ENCODE measurements at regions not wholly inside any gene's neighbourhood (a gene's known extent, or its start where the extent isn't known, plus 50 kb on each side); places are given as distances from the start of the nearest gene placed in this dataset.
"Not testable (repeated sequence)": the region's sequence is repeated elsewhere in the genome, so short reads cannot be mapped to it uniquely, and the experiment has no call there.

DNA sequence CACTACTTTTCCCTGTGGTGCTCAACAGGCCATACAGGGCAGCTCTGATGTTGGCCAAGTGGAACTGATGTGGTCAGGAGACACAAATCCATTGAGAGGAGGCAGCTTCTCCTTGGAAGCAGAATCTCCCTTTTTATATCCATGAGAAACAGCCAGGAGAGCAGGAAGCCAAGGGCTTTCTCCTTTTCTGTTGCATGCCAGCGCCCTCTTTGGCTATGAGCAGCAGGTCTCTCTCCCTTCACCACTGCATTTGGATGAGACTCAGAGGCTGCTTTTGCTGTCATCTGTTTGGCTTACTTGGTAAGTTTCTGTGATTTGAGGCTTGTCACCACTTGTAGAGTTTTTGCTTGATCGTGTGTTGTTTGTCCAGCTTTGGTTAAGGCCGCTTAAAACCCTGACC is 202.2 kb upstream of the PLGLB1 start:
- CTCF ChIA-PET; H3K4me3 ChIP-seq (ENCODE audit: control insufficient read depth in 1 of 7, extremely low read depth in 1 of 7, insufficient read depth in 4 of 7, low read depth in 2 of 7, low read length in 6 of 7); H3K27ac ChIP-seq (ENCODE audit: insufficient read depth in 1 of 2, low read depth in 1 of 2, low read length in 2 of 2, poor library complexity in 1 of 2, severe bottlenecking in 2 of 2); H3K4me1 ChIP-seq (ENCODE audit: control extremely low read depth in 1 of 4, control insufficient read depth in 4 of 4, insufficient read depth in 4 of 4, low read length in 3 of 4); POLR2A ChIA-PET; H3K27me3 ChIP-seq (replicated peaks in 2 of 5; ENCODE audit: control insufficient read depth in 4 of 5, insufficient read depth in 5 of 5, low read length in 4 of 5); DNase-seq; H3K36me3 ChIP-seq (ENCODE audit: control insufficient read depth in 4 of 4, insufficient read depth in 4 of 4, low read length in 3 of 4); H3K9me3 ChIP-seq (ENCODE audit: control extremely low read depth in 1 of 5, control insufficient read depth in 4 of 5, insufficient read depth in 2 of 5, low read depth in 1 of 5, low read length in 4 of 5): not testable (repeated sequence)
- 100% methylated on average over 1 of the region's 3 CpGs for WGBS (ENCODE audit: insufficient coverage)

DNA sequence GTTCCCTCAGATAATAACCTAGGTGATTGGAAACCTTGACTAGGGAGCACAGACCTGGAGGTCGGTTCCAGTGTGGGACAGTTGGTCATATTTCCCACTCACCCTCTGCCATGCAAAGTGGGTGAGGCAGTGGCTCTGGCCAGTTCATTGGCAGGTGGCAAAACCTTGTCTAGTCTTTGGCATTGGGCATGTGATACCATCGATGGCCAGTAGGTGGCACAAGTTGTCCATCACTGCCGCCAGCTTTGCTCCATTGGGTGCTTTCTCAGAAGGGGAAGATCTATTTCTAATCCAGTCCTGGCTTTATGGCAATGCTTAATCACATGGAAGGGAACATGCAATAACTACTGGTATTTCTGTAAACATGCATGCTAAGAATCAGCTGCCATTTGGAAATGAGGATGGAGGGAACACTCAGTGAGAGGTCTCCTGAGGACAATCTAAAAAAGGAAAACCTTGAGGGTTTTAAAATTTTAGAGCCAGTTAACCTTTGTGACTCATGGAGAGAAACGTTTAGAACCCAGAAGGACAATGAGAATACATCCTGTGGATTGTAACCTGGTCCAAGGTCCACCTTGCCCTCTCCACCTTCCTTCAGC is 207.5 kb upstream of the PLGLB1 start:
- H3K36me3 ChIP-seq (ENCODE audit: control insufficient read depth in 4 of 4, insufficient read depth in 4 of 4, low read length in 3 of 4); H3K4me1 ChIP-seq (ENCODE audit: control extremely low read depth in 1 of 4, control insufficient read depth in 4 of 4, insufficient read depth in 4 of 4, low read length in 3 of 4); H3K4me3 ChIP-seq (ENCODE audit: control insufficient read depth in 1 of 7, extremely low read depth in 1 of 7, insufficient read depth in 4 of 7, low read depth in 2 of 7, low read length in 6 of 7); DNase-seq; CTCF ChIA-PET; POLR2A ChIA-PET; H3K27me3 ChIP-seq (replicated peaks in 2 of 5; ENCODE audit: control insufficient read depth in 4 of 5, insufficient read depth in 5 of 5, low read length in 4 of 5); H3K27ac ChIP-seq (ENCODE audit: insufficient read depth in 1 of 2, low read depth in 1 of 2, low read length in 2 of 2, poor library complexity in 1 of 2, severe bottlenecking in 2 of 2); H3K9me3 ChIP-seq (ENCODE audit: control extremely low read depth in 1 of 5, control insufficient read depth in 4 of 5, insufficient read depth in 2 of 5, low read depth in 1 of 5, low read length in 4 of 5): not testable (repeated sequence)
- WGBS (ENCODE audit: insufficient coverage): no CpG with 5 or more reads among the region's 4 CpGs

DNA sequence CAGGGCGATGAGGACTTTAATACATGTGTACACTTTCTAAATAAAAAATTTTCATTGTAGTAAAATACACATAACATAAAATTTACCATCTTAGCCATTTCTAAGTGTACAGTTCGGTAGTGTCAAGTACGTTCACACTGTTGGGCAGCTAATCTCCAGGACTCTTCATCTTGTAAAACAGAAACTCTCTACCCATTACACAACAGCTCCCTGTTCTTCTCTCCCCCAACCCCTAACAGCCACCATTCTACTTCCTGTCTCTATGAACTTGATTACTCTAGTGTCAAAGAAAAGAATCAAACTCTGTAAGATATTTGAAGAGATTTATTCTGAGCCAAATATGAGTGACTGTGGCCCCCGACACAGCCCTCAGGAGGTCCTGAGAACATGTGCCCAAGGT is 208.3 kb upstream of the PLGLB1 start:
- POLR2A ChIA-PET; H3K27ac ChIP-seq (ENCODE audit: insufficient read depth in 1 of 2, low read depth in 1 of 2, low read length in 2 of 2, poor library complexity in 1 of 2, severe bottlenecking in 2 of 2); H3K36me3 ChIP-seq (ENCODE audit: control insufficient read depth in 4 of 4, insufficient read depth in 4 of 4, low read length in 3 of 4); DNase-seq; H3K4me1 ChIP-seq (ENCODE audit: control extremely low read depth in 1 of 4, control insufficient read depth in 4 of 4, insufficient read depth in 4 of 4, low read length in 3 of 4); H3K9me3 ChIP-seq (ENCODE audit: control extremely low read depth in 1 of 5, control insufficient read depth in 4 of 5, insufficient read depth in 2 of 5, low read depth in 1 of 5, low read length in 4 of 5); H3K27me3 ChIP-seq (replicated peaks in 2 of 5; ENCODE audit: control insufficient read depth in 4 of 5, insufficient read depth in 5 of 5, low read length in 4 of 5); CTCF ChIA-PET; H3K4me3 ChIP-seq (ENCODE audit: control insufficient read depth in 1 of 7, extremely low read depth in 1 of 7, insufficient read depth in 4 of 7, low read depth in 2 of 7, low read length in 6 of 7): not testable (repeated sequence)
- no CpG with 5 or more reads among the region's 4 CpGs for WGBS (ENCODE audit: insufficient coverage)

DNA sequence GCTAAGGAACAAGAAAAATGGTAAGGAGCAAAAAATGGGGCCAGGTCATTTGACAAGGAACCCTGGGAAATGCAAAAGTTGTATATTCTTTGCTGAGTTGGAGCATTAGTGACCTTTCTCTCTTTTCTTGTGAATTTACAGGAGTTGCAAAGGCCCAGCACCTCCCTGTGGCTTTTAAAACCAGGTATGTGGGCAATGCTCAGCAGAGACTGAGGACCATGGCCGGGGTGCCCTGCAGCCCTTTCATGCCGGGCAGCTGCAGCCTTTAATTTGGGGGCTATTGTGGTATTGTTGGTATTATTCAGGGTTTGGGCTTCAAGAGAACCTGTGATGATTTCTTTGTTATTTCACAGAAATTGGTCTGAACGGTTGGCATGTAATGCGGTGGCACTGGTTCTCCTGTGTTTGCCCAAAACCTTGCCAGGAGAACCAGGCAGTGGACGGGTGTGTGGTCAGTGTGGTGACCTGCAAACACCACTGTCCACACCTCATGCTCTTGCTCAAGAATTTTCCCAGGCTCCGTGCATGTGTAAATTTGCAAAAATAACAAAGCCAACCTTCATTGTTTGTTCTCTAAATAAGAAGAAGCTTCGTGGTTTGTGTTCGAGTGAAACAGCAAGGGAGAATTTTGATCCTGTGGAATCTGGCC is 213.8 kb upstream of the PLGLB1 start:
- WGBS (ENCODE audit: insufficient coverage): no CpG with 5 or more reads among the region's 8 CpGs
- H3K9me3 ChIP-seq (ENCODE audit: control extremely low read depth in 1 of 5, control insufficient read depth in 4 of 5, insufficient read depth in 2 of 5, low read depth in 1 of 5, low read length in 4 of 5); DNase-seq; H3K36me3 ChIP-seq (ENCODE audit: control insufficient read depth in 4 of 4, insufficient read depth in 4 of 4, low read length in 3 of 4); CTCF ChIA-PET; H3K27me3 ChIP-seq (replicated peaks in 2 of 5; ENCODE audit: control insufficient read depth in 4 of 5, insufficient read depth in 5 of 5, low read length in 4 of 5); POLR2A ChIA-PET; H3K4me3 ChIP-seq (ENCODE audit: control insufficient read depth in 1 of 7, extremely low read depth in 1 of 7, insufficient read depth in 4 of 7, low read depth in 2 of 7, low read length in 6 of 7); H3K4me1 ChIP-seq (ENCODE audit: control extremely low read depth in 1 of 4, control insufficient read depth in 4 of 4, insufficient read depth in 4 of 4, low read length in 3 of 4); H3K27ac ChIP-seq (ENCODE audit: insufficient read depth in 1 of 2, low read depth in 1 of 2, low read length in 2 of 2, poor library complexity in 1 of 2, severe bottlenecking in 2 of 2): not testable (repeated sequence)

DNA sequence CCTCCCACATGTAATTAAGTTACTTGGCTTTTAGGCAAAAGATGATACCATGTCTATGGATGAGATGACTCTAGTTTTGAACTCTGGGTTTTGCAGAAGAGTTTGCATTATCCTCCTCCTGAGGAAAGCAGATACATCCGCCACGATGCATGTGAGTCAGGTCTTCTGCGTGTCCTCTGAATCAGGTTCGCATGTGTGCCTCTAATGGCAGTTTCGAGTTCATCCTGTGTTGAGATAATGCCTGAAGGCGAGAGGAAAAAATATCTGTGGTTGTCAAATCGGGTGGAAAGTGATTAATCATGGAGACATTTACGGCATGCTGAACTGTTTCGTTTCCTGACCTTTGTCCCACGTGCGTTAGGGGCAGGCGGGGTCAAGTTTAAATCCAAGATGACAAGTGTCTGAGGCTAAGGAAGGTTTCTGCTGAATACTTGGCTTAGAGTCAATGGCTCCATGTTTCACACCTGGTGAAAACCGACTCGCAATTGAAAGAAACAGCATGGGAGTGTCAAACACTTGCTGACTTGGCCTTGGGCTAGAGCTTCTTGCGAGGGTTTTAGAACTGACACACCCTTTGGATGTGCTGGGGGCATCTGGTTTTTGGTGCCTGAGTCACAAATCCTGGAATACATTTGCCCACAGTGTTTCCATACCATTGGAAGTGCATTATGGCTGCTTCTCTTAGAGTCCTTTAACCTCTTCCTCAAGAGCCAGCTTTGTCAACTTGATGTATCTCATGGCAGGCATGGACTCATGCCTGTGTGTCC is 216.1 kb upstream of the PLGLB1 start:
- H3K36me3 ChIP-seq (ENCODE audit: control insufficient read depth in 4 of 4, insufficient read depth in 4 of 4, low read length in 3 of 4); CTCF ChIA-PET; H3K27me3 ChIP-seq (replicated peaks in 2 of 5; ENCODE audit: control insufficient read depth in 4 of 5, insufficient read depth in 5 of 5, low read length in 4 of 5); H3K4me3 ChIP-seq (ENCODE audit: control insufficient read depth in 1 of 7, extremely low read depth in 1 of 7, insufficient read depth in 4 of 7, low read depth in 2 of 7, low read length in 6 of 7); H3K9me3 ChIP-seq (ENCODE audit: control extremely low read depth in 1 of 5, control insufficient read depth in 4 of 5, insufficient read depth in 2 of 5, low read depth in 1 of 5, low read length in 4 of 5); DNase-seq; POLR2A ChIA-PET; H3K27ac ChIP-seq (ENCODE audit: insufficient read depth in 1 of 2, low read depth in 1 of 2, low read length in 2 of 2, poor library complexity in 1 of 2, severe bottlenecking in 2 of 2); H3K4me1 ChIP-seq (ENCODE audit: control extremely low read depth in 1 of 4, control insufficient read depth in 4 of 4, insufficient read depth in 4 of 4, low read length in 3 of 4): not testable (repeated sequence)
- 57% methylated on average over 5 of the region's 15 CpGs for WGBS (ENCODE audit: insufficient coverage)

DNA sequence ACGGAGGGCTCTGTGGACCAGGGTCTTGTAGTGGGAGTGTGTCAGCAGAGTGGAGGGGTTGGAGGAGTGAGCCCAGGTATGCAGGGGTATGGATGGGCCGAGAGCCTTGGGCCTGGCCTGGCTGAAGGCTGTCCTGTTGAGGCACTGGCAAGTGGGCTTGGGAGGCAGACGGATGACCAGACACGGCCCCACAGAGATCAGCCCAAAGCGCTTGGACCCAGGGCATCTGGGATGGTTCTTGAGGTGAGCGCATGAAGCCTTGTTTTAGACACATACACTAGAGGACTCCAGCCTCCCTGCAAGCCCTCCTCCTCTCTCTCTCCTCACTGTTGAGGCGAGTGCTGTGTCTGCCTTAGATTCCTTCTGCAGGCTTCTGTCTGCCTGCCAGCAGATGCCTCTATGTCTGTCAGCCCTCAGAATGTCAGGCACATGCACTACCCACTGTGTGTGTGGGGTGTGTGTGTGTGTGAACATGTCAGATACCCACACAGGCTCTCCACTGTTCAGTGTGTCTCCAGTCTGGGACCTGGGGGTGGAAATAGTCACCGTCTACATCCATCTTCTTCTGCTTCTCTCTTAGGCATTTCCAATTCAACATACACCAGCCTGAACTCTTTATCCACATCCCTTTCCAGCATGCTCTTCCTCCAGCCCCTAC is 218.0 kb upstream of the PLGLB1 start:
- WGBS (ENCODE audit: insufficient coverage): no CpG with 5 or more reads among the region's 8 CpGs

DNA sequence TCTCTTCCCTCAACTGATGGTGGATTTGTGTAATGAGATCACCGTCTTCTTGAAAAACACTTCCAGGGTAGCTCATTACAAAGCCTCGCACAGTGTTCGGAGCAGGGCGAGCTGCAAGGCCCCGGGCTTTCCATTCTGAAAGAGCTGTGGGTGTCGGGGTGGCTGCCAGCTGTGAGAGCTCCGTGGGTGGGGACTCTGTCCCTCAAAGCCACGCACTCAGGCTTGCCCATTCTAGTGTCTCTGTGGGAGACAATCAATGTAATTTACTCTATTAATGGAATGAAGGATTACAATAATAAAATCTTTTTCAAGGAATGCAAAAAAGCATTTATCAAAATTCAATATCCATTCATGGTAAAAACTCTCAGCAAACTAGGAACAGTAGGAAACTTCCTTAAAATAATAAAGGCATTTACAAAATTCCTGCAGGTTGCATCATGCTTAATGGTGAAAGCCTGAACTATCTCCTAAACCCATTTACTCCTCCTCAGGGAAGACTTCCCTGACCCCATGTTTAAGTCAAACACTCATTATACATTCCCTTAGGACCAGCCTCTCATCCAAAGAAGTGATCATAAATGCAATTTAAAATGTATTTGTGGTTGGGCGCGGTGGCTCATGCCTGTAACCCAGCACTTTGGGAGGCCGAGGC is 224.5 kb upstream of the PLGLB1 start:
- POLR2A ChIA-PET; H3K27ac ChIP-seq (ENCODE audit: insufficient read depth in 1 of 2, low read depth in 1 of 2, low read length in 2 of 2, poor library complexity in 1 of 2, severe bottlenecking in 2 of 2); H3K4me1 ChIP-seq (ENCODE audit: control extremely low read depth in 1 of 4, control insufficient read depth in 4 of 4, insufficient read depth in 4 of 4, low read length in 3 of 4); H3K9me3 ChIP-seq (ENCODE audit: control extremely low read depth in 1 of 5, control insufficient read depth in 4 of 5, insufficient read depth in 2 of 5, low read depth in 1 of 5, low read length in 4 of 5); CTCF ChIA-PET; DNase-seq; H3K4me3 ChIP-seq (ENCODE audit: control insufficient read depth in 1 of 7, extremely low read depth in 1 of 7, insufficient read depth in 4 of 7, low read depth in 2 of 7, low read length in 6 of 7); H3K27me3 ChIP-seq (replicated peaks in 2 of 5; ENCODE audit: control insufficient read depth in 4 of 5, insufficient read depth in 5 of 5, low read length in 4 of 5); H3K36me3 ChIP-seq (ENCODE audit: control insufficient read depth in 4 of 4, insufficient read depth in 4 of 4, low read length in 3 of 4): not testable (repeated sequence)
- no CpG with 5 or more reads among the region's 11 CpGs for WGBS (ENCODE audit: insufficient coverage)

More for the DNA sequence above, 218.0 kb upstream of the PLGLB1 start:
- POLR2A ChIA-PET; H3K27me3 ChIP-seq (replicated peaks in 2 of 5; ENCODE audit: control insufficient read depth in 4 of 5, insufficient read depth in 5 of 5, low read length in 4 of 5); DNase-seq; H3K36me3 ChIP-seq (ENCODE audit: control insufficient read depth in 4 of 4, insufficient read depth in 4 of 4, low read length in 3 of 4); H3K9me3 ChIP-seq (ENCODE audit: control extremely low read depth in 1 of 5, control insufficient read depth in 4 of 5, insufficient read depth in 2 of 5, low read depth in 1 of 5, low read length in 4 of 5); H3K4me1 ChIP-seq (ENCODE audit: control extremely low read depth in 1 of 4, control insufficient read depth in 4 of 4, insufficient read depth in 4 of 4, low read length in 3 of 4); H3K4me3 ChIP-seq (ENCODE audit: control insufficient read depth in 1 of 7, extremely low read depth in 1 of 7, insufficient read depth in 4 of 7, low read depth in 2 of 7, low read length in 6 of 7); CTCF ChIA-PET; H3K27ac ChIP-seq (ENCODE audit: insufficient read depth in 1 of 2, low read depth in 1 of 2, low read length in 2 of 2, poor library complexity in 1 of 2, severe bottlenecking in 2 of 2): not testable (repeated sequence)
